Mucosa of gallbladder (tissue), 1 donor: ENCODE measurements at regions not wholly inside any gene's neighbourhood (a gene's known extent, or its start where the extent isn't known, plus 50 kb on each side); places are given as distances from the start of the nearest gene placed in this dataset.
"Not testable (repeated sequence)": the region's sequence is repeated elsewhere in the genome, so short reads cannot be mapped to it uniquely, and the experiment has no call there.

ENCODE experiments used
- DNase-seq: peaks from one replicate; pipeline ENCODE4 v3.0.0-alpha.2; 2020; ENCODE audit warnings: low spot score
- donor health status: DM: no; HTN: no; CAD: no.

GRCh38 chr1:230591678-230592077, 50.6 kb upstream of the COG2 start:
- no peak for DNase-seq

DNA sequence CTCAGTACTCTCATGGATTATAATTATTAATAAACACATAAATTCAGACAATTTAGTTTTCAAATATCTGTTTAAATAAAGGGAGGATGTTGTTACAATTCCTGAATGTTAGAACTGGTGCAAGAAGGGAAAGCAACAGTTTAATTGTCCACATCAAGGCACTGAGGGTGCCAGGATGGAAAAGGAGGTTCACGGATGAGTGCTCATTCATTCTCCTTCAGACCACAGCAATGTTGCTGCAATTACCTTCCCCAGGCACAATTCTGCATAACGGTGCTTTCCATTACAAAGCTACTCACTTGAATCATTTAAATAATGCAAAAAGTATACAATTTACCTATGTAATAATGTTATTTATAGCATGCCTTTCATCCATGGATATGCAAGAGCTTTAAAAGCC, 52.3 kb upstream of the COG2 start:
- DNase-seq, result no peak

DNA sequence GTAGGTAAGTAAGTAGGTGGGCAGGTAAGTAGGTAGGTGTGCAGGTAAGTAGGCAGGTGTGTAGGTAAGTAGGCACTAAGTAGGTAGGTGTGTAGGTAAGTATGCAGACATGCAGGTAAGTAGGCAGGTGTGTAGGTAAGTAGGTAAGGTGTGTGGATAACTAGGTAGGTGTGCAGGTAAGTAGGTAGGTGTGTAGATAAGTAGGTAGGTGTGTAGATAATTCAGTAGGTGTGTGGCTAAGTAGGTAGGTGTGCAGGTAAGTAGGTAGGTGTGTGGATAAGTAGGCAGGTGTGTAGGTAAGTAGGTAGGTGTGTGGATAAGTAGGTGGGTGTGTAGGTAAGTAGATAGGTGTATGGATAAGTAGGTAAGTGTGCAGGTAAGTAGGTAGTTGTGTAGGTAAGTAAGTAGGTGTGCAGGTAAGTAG, 53.9 kb upstream of the COG2 start:
- DNase-seq, result no peak

DNA sequence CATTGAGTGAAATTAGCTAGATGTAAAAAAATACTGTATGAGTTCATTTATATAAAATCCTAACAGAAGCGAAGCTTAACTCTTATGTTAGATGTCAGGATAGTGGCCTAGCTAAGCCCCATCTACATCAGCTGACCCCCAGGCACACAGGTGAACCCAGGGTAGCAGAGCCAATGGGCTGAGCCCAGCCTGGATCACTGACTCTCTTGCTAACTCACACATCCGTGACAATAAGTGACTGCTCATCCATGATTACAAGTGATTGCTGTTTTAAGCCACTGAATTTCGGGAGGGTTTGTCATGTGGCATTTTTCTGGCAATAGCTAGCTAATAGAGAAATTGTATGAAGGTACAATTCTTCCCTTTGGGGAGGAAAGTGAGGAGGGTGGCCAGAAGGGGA, 55.2 kb upstream of the COG2 start:
- DNase-seq, result no peak

DNA sequence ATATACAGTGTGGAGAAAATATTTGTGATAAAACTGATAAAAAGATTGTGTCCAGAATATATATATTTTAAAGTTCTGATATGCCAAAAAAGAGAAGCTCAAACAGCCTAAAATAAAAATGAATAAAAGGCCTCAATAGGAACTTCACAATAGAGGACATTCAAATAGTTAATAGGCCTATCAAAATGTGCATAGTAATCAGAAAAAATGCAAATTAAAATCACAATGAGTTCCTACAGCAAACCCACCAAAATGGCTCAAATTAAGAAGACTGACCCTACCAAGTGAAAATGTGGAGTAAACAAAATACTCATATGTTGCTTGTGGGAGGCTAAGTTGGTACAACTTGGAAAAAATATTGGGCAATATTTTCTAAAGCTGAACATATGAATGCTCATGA, 57.6 kb upstream of the COG2 start:
- DNase-seq, result no peak

- no peak for DNase-seq
Observed at GRCh38 chr1:230581446-230582079, 60.7 kb upstream of the COG2 start.

DNA sequence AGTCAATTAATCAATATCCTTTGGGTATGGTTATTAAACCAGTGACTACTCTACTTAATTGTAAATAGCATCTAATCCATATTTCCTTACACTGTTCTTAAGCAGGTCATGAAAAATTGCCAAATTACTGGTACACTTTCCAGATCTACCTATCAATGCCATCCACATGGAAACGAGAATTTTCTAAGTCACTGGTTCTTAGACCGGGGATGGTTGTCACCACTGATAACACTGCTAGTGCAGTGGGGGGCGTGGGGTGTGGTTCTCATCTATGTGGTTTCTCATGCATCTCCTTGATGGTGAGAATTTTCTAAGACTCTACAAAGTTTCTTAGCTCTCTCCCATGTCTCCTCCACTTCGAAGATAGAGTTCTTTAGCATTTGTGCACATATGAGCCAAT, 63.7 kb upstream of the COG2 start:
- DNase-seq, result no peak

GRCh38 chr1:230577537-230577936, 64.7 kb upstream of the COG2 start:
- DNase-seq, result no peak

DNA sequence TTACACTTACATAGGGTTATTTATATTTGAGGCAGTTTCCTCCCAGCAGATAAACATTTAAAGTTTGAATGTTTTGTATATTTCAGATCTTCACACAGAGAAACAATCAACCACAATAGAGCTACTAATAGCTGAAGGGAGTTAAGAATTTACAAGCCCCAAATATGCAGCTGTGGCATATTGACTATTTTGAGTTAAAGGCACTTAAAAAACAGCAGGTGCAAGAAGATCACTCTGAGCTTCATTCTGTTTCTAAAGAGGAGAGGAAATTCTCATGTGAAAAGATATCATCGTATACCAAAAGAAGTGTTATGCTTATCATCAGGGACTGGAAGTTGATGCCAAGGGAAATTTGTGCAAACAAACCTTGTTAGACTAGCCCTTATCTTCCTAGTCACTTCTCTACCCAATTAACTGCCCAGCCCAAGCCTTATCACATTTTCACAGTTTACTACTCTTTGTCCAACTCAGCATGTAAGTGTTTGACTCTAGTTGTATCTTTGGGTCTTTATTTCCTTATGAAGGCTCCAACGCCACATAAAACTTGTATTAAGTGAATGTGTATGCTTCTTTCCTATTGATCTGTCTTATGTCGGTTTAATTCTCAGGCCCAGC, 66.3 kb upstream of the COG2 start:
- DNase-seq, result peak; percentile 29

DNA sequence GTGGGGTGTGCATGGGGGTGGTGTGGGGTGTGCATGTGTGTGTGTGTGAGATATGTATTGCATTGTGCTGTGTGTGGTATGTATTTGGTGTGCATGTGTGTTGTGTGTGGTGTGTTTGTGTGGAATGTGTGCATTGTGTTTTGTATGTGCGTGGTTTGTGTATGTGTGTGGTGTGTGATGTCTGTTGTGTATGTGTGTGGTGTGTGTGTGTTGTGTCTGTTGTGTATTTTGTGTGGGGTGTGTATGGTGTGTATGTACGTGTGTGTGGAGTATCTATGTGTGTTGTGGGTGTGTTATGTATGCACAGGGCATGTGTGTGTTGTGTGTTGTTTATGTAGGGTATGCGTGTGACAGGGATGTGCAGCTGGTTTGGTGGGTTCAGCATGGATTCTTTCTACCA, 67.8 kb upstream of the COG2 start:
- DNase-seq, result no peak

DNA sequence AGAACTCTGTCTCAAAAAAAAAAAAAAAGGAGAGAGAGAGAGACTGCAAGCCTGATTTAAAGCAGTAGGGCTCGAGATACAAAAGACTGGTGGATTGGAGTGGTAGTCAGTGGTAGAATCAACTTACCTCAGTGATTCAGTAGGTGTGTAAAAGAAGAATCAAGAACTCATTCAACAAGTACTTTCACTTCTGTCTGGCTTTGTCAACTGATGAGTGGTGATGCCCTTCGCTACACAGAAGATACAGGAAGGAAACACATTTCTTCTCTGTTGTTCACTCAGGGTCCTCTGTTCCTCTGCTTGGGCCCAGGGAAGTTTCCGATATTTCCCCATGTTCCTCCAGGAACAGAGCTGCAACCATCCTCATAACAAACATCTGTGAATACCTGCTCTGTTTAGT, 68.6 kb upstream of the COG2 start:
- DNase-seq, result no peak

DNA sequence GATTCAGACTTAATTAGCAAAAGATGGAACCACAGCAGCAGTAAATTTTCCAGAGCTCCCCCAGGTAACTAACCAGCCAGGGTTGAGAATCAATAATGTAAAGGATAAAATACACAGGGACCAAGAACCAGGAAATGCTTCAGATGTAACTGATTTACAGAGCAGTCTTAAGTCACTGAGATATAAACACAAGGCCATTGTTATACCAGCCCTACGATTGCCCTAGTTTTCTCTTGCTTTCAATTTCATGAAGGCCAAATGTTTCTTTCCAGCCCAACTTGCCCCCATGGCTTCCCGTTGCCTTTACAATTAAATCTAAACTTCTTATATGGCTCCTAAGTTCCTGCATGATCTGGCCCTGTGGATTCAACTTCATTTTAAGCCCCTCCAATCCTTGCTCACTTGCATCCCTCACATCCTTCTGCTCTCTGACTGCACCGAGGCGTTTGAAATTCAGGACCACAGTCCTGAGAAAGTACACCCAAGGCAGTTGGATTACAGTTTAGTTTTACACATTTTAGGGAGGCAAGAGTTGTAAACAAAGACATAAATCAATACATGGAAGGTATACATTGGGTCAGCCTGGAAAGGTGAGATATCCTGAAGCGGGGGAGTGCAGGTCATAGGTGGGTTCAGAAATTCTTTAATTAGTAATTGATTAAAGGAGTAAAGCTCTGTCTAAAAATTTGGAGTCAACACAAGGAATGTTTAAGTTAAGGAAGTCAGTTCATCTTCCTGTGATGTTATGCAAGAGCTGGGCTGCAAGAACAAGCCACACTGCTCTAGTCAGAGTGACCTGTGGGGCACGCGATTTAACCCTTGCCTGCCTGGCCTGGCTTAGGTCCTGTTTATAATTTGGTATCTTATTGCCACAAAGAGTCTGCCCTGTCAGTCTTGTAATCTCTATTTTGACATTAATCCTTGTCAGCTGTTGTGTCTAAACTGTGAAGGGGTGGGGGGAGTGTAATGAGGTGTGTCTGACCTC, 69.9 kb upstream of the COG2 start:
- peak; percentile 72 for DNase-seq

DNA sequence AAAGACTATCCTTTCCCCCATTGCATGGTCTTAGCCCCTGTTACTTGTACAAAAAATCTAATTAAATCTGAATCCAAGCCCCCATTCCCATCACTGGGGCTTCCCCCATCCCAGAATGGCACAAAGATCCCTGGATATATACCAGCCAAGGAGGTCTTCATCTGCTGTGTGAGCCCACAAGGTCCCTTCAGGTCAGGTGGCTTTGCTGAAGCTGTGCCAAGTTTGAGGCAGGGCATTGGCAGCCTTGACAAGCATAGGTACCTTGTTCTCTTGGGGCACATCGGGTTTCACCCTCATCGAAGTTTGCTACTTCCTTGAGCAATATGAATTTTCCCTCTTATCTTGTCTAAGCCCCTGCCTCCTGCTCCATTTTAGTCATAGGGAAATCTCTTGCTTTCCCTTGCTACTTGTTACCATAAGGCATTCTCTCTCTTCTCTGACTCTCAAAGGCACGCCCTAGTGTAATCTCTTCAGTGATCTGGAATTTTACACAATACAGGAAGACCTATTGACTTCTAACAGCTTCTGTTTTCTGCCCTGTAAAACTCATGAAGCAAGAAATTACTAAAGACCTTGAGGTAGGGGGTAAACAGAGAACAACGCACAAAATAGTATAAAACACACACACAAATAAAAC, 71.4 kb upstream of the COG2 start:
- DNase-seq, result no peak

DNA sequence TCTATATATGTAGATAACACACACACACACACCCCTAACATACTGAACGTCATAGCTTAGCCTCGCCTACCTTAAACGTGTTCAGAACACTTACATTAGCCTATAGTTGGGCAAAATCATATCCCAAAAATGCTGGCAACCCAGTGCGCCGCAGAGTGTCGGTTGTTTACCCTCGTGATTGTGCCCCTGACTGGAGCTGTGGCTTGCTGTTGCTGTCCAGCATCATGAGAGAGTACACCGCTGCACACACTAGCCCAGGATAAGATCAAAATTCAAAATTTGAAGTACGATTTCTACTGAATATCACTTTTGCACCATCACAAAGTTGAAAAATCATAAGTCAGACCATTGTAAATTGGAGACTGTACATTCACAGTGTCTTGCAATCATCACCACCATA, 73.1 kb upstream of the COG2 start:
- no peak for DNase-seq

- DNase-seq, result no peak
Observed at GRCh38 chr1:230568676-230569075, 73.6 kb upstream of the COG2 start.

DNA sequence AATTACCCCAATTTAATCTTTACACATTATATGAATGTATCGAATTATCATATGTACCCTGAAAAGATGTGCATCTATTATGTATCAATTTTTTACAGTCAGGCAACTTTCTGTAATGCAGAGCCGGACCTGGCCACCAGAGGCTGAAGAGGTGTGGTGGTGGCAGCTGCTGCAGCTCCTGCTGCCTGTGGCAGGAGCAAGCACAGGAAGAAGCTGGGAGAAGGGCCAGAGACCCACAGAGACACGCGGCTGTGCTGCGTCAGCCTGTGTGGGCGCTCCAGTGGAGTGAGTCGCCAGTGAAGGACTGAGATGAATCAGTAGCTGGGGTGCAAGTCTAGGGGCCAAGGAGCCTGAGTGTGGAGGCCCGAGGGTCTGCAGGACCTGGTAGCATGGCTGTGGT, 74.3 kb upstream of the COG2 start:
- peak; percentile 32 for DNase-seq

GRCh38 chr1:230567221-230567575, 75.1 kb upstream of the COG2 start:
- DNase-seq, result no peak

GRCh38 chr1:230566532-230567220, 75.6 kb upstream of the COG2 start:
- not testable (repeated sequence) for DNase-seq

GRCh38 chr1:230565141-230565540, 77.1 kb upstream of the COG2 start:
- DNase-seq, result no peak

DNA sequence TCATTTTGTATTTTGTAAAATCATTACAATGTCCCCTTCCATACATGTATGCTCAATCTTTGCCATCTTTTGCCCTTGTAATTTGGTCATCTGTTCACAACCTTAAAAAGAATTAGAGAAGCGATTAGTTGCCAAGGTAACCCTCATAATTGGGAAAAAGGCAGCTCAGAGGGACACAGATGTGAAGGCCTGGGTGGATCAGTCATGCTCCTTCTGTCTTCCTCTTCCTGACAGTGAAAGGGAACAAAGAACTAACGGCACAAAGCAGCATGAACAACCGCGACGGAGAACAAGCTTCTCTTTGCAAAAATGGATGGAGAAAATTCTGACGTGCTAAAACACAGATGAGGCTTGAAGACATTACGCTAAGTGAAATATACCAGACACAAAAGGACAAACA, 78.7 kb upstream of the COG2 start:
- no peak for DNase-seq

GRCh38 chr1:230561570-230561969, 80.7 kb upstream of the COG2 start:
- DNase-seq, result no peak

GRCh38 chr1:230558324-230558723, 84.0 kb upstream of the COG2 start:
- DNase-seq, result no peak
